OCI-LY7 (cell line): ENCODE measurements at regions not wholly inside any gene's neighbourhood (a gene's known extent, or its start where the extent isn't known, plus 50 kb on each side); places are given as distances from the start of the nearest gene placed in this dataset.

ENCODE experiments used
- CTCF ChIP-seq: fragments of 200-600 bp; sonication (generic); conservative IDR thresholded peaks from 2 replicates; pipeline ENCODE4 v1.5.1; 2014; ENCODE audit warnings: mild to moderate bottlenecking, antibody characterized with exemption, low read length, moderate library complexity, mixed read lengths
- EZH2phosphoT487 ChIP-seq: fragments of 200-600 bp; sonication (generic); IDR thresholded peaks from 2 replicates; pipeline ENCODE4 v1.6.1; 2018; ENCODE audit warnings: low read depth, borderline replicate concordance, mild to moderate bottlenecking, mixed run types, antibody characterized with exemption, low read length, moderate library complexity, mixed read lengths

DNA sequence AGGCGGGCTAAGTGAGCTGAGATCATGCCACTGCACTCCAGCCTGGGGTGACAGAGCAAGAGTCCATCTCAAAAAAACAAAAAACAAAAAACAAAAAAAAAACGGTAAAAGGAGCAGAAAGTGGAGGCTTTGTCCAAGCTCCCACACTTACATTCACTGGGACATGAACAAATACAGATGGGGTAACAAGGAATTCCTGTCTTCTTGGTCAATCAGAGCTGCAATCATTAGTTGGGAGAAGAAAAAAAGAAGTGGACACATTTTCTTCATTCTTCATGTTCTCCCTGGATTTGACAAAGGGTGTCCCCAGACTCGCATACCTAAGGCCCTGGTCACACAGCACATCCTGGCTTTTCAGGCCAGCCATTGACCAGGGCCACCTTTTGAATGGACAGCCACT lies 124.6 kb downstream of the SOCS6 start:
- TF ChIP-seq CTCF (no peak), EZH2phosphoT487 (no peak)
